Transverse colon (tissue), 4 donors: ENCODE measurements at regions not wholly inside any gene's neighbourhood (a gene's known extent, or its start where the extent isn't known, plus 50 kb on each side); places are given as distances from the start of the nearest gene placed in this dataset.

Experiments used
- DNase-seq: peaks from one replicate; pipeline ENCODE4 v3.0.0-alpha.2; 2019
- H3K27ac ChIP-seq, 4 donors: fragments of 200-600 bp; sonication (generic); 2 replicates each; pipeline ENCODE4 v1.5.1; 2016 to 2018; ENCODE audit warnings: inconsistent platforms in 4 of 4
- H3K27me3 ChIP-seq: fragments of 200-600 bp; sonication (generic); 2 replicates; pipeline ENCODE4 v1.5.1; 2017; ENCODE audit warnings: inconsistent platforms
- H3K36me3 ChIP-seq, 4 donors: fragments of 200-600 bp; sonication (generic); 2 replicates each; pipeline ENCODE4 v1.5.1; 2017 to 2019; ENCODE audit warnings: inconsistent platforms in 4 of 4
- H3K4me1 ChIP-seq, 4 donors: fragments of 200-600 bp; sonication (generic); 2 replicates each; pipeline ENCODE4 v1.5.1; 2017 to 2020; ENCODE audit warnings: inconsistent platforms in 4 of 4
- H3K4me3 ChIP-seq, 4 donors: fragments of 200-600 bp; sonication (generic); 1 replicate in 1 of 4; 2 replicates in 3 of 4; pipeline versions ENCODE4 v1.5.1 to v1.6.1; 2017 to 2019; ENCODE audit warnings: inconsistent platforms in 4 of 4
- H3K9me3 ChIP-seq, 2 donors: fragments of 200-600 bp; sonication (generic); 2 replicates each; pipeline ENCODE4 v1.5.1; 2017 to 2019; ENCODE audit warnings: inconsistent platforms in 2 of 2
- CTCF ChIP-seq, 5 experiments: fragments of 200-600 bp in 3 of 5; fragments of 450-650 bp in 2 of 5; sonication (generic) in 3 of 5; IDR thresholded peaks; 1 replicate in 2 of 5; 2 replicates in 3 of 5; pipeline ENCODE4 v1.5.1; 2016 to 2017; ENCODE audit warnings: antibody characterized with exemption in 5 of 5, inconsistent platforms in 3 of 5, mild to moderate bottlenecking in 2 of 5, moderate library complexity in 1 of 5
- EP300 ChIP-seq: sonication (generic); formaldehyde crosslinking; IDR thresholded peaks from one replicate; pipeline ENCODE4 v1.6.1; 2017; ENCODE audit warnings: antibody characterized with exemption, low read depth
- POLR2A ChIP-seq: fragments of 450-650 bp; IDR thresholded peaks from one replicate; pipeline ENCODE4 v1.6.1; 2016; ENCODE audit warnings: antibody characterized with exemption, mild to moderate bottlenecking, moderate library complexity
- POLR2AphosphoS5 ChIP-seq, 3 donors: sonication (generic); formaldehyde crosslinking; IDR thresholded peaks; one replicate each; pipeline ENCODE4 v1.6.1; 2016; ENCODE audit warnings: antibody characterized with exemption in 3 of 3
- WGBS, 2 donors: methylation state at CpG; one replicate each; pipeline ENCODE4 v1.1.5; 2018; ENCODE audit warnings: low coverage in 1 of 2; 5-methylcytosine and 5-hydroxymethylcytosine counted together
- in situ Hi-C, 4 donors: fragments of 200-750 bp; cut with MboI; loops; one replicate each; pipeline versions ENCODE4 v1.15.0 to v1.15.1; 2017; ENCODE audit warnings: low sequenced_read_pairs in 3 of 4, low pct_ligation_motif_present in 1 of 4, low pct_unique_long_range_greater_than_20kb in 1 of 4
- intact Hi-C: fragments of 100-400 bp; cut with DNase I; formaldehyde crosslinking; loops from one replicate; pipeline ENCODE4 v1.15.1; 2023; ENCODE audit warnings: low total_unique reads

- in situ Hi-C loops (loop anchor here in 1 of 4 donors (25.0 kb wide), 1 partner anchor 1562 kb away; no protein-coding TSS in a partner anchor), intact Hi-C loops (no loop called here)
- Histone ChIP-seq H3K9me3 (no peaks in the 10 kb centered on the region), H3K36me3 (no peaks in the 10 kb centered on the region), H3K27ac (no peak overlapping the region), H3K4me3 (no peak overlapping the region), H3K27me3 (no peaks in the 10 kb centered on the region), H3K4me1 (no peaks in the 10 kb centered on the region)
- TF ChIP-seq CTCF (IDR thresholded peaks at IDR 0.05) (peak; percentile 42 to 61 (median 48)), POLR2AphosphoS5 (IDR thresholded peaks at IDR 0.05) (no peak), POLR2A (no peak), EP300 (no peak)
- peak; percentile 41 for DNase-seq
- WGBS, 2 donors, result 13% methylated on average over 1 of the region's 1 CpG; no CpG with 5 or more reads in 1 of the 2 donors
Observed at GRCh38 chrX:43349363-43349762, 306.7 kb upstream of the MAOA start.

GRCh38 chrX:43350935-43351334, 305.2 kb upstream of the MAOA start:
- TF ChIP-seq POLR2A (no peak), CTCF (IDR thresholded peaks at IDR 0.05) (no peak), POLR2AphosphoS5 (IDR thresholded peaks at IDR 0.05) (no peak), EP300 (no peak)
- H3K4me1 ChIP-seq, result no peaks in the 10 kb centered on the region
- no peak overlapping the region for H3K4me3 ChIP-seq
- H3K27me3 ChIP-seq, result no peaks in the 10 kb centered on the region
- in situ Hi-C loops, result no loop called here
- no peaks in the 10 kb centered on the region for H3K36me3 ChIP-seq
- intact Hi-C loops, result no loop called here
- no peaks in the 10 kb centered on the region for H3K9me3 ChIP-seq
- no peak overlapping the region for H3K27ac ChIP-seq
- WGBS, 2 donors, result 53% methylated on average over 4 of the region's 4 CpGs; no CpG with 5 or more reads in 1 of the 2 donors
- no peak for DNase-seq

GRCh38 chrX:43357741-43358140, 298.4 kb upstream of the MAOA start:
- 33% methylated on average over 1 of the region's 1 CpG; no CpG with 5 or more reads in 1 of the 2 donors for WGBS, 2 donors
- no peak for TF ChIP-seq EP300
- no peak for TF ChIP-seq CTCF (IDR thresholded peaks at IDR 0.05)
- TF ChIP-seq POLR2AphosphoS5 (IDR thresholded peaks at IDR 0.05), result no peak
- TF ChIP-seq POLR2A, result no peak
- H3K4me1 ChIP-seq, result no peaks in the 10 kb centered on the region
- H3K9me3 ChIP-seq, result no peaks in the 10 kb centered on the region
- no peaks in the 10 kb centered on the region for H3K27me3 ChIP-seq
- no peaks in the 10 kb centered on the region for H3K36me3 ChIP-seq
- H3K4me3 ChIP-seq, result no peak overlapping the region
- intact Hi-C loops, result no loop called here
- in situ Hi-C loops, result no loop called here
- no peak overlapping the region for H3K27ac ChIP-seq
- no peak for DNase-seq

- TF ChIP-seq POLR2A, result no peak
- no peak for TF ChIP-seq POLR2AphosphoS5 (IDR thresholded peaks at IDR 0.05)
- no peak for TF ChIP-seq EP300
- no peak for TF ChIP-seq CTCF (IDR thresholded peaks at IDR 0.05)
- no peaks in the 10 kb centered on the region for H3K9me3 ChIP-seq
- no peaks in the 10 kb centered on the region for H3K27me3 ChIP-seq
- H3K4me1 ChIP-seq, result no peaks in the 10 kb centered on the region
- no peak overlapping the region for H3K4me3 ChIP-seq
- intact Hi-C loops (no loop called here), in situ Hi-C loops (no loop called here)
- 56 to 100% methylated on average over 1 to 3 of the region's 3 CpGs for WGBS, 2 donors
- no peaks in the 10 kb centered on the region for H3K36me3 ChIP-seq
- DNase-seq, result no peak
- H3K27ac ChIP-seq, result no peak overlapping the region
Observed at GRCh38 chrX:43373032-43373431, 283.1 kb upstream of the MAOA start.
